ENCODE measurements at regions not wholly inside any gene's neighbourhood (a gene's known extent, or its start where the extent isn't known, plus 50 kb on each side); places are given as distances from the start of the nearest gene placed in this dataset.

GRCh38 chr12:61523276-61523992 is 736.8 kb upstream of the USP15 start:
- TF ChIP-seq CTCF (IDR thresholded peaks at IDR 0.05; ENCODE audit: poor library complexity, severe bottlenecking) (no peak), EP300 (conservative IDR thresholded peaks at IDR 0.05; ENCODE audit: poor library complexity, severe bottlenecking) (no peak), EZH2 (IDR thresholded peaks at IDR 0.05; ENCODE audit: borderline replicate concordance, insufficient read depth, low read length, poor library complexity, severe bottlenecking) (no peak), POLR2AphosphoS5 (IDR thresholded peaks at IDR 0.05) (no peak)

Data from neural cell (in vitro differentiated cells).